ENCODE measurements at regions not wholly inside any gene's neighbourhood (a gene's known extent, or its start where the extent isn't known, plus 50 kb on each side); places are given as distances from the start of the nearest gene placed in this dataset.

DNA sequence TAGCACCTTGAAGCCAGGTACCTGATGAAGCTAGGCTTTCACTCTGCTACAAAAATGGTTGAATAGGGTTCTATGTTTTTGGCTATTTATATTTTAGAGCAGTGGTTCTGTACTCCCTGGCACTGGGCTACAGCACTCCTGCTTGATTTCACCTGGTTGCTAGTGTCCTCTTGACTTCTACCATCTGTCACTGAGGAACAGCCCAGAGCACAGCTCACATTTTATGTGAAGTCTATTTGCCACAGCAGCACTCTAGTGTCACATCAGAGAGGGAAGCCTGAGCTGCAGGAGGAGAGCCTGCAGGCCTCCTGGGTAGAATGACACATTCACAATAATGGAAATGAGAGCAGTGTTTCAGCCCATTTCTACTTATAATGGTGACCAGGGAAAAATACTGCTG lies 184.2 kb downstream of the ZNF486 start:
- TF ChIP-seq, protein P1, sequence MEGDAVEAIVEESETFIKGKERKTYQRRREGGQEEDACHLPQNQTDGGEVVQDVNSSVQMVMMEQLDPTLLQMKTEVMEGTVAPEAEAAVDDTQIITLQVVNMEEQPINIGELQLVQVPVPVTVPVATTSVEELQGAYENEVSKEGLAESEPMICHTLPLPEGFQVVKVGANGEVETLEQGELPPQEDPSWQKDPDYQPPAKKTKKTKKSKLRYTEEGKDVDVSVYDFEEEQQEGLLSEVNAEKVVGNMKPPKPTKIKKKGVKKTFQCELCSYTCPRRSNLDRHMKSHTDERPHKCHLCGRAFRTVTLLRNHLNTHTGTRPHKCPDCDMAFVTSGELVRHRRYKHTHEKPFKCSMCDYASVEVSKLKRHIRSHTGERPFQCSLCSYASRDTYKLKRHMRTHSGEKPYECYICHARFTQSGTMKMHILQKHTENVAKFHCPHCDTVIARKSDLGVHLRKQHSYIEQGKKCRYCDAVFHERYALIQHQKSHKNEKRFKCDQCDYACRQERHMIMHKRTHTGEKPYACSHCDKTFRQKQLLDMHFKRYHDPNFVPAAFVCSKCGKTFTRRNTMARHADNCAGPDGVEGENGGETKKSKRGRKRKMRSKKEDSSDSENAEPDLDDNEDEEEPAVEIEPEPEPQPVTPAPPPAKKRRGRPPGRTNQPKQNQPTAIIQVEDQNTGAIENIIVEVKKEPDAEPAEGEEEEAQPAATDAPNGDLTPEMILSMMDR (IDR thresholded peaks at IDR 0.05): no peak
- TF ChIP-seq POLR2A (IDR thresholded peaks at IDR 0.05): no peak
- TF ChIP-seq POLR2AphosphoS5 (IDR thresholded peaks at IDR 0.05): no peak
